Kidney tubule cell (primary cell): ENCODE measurements at regions not wholly inside any gene's neighbourhood (a gene's known extent, or its start where the extent isn't known, plus 50 kb on each side); places are given as distances from the start of the nearest gene placed in this dataset.
A peak's percentile ranks its signal among the peaks of the same experiment; 100 is the strongest.
"Not testable (repeated sequence)": the region's sequence is repeated elsewhere in the genome, so short reads cannot be mapped to it uniquely, and the experiment has no call there.

Experiments used
- DNase-seq: peaks from one replicate; pipeline ENCODE4 v3.0.0-alpha.2; 2018; ENCODE audit warnings: low spot score

GRCh38 chr3:81186412-81186811 lies 575.0 kb downstream of the GBE1 start:
- DNase-seq, result no peak

GRCh38 chr3:81182086-81182875 lies 579.2 kb downstream of the GBE1 start:
- not testable (repeated sequence) for DNase-seq

- peak; percentile 34 for DNase-seq
These were observed 587.9 kb downstream of the GBE1 start for GRCh38 chr3:81173514-81173913.

GRCh38 chr3:81170298-81170697 lies 591.1 kb downstream of the GBE1 start:
- no peak for DNase-seq

GRCh38 chr3:81164806-81165205 lies 596.6 kb downstream of the GBE1 start:
- no peak for DNase-seq

- no peak for DNase-seq
These were observed 599.6 kb downstream of the GBE1 start for GRCh38 chr3:81161851-81162250.

- DNase-seq, result no peak
These were observed 600.3 kb downstream of the GBE1 start for GRCh38 chr3:81161100-81161499.

GRCh38 chr3:81154611-81155143 lies 606.8 kb downstream of the GBE1 start:
- no peak for DNase-seq

GRCh38 chr3:81152156-81152555 lies 609.3 kb downstream of the GBE1 start:
- DNase-seq, result peak; percentile 7

- DNase-seq, result no peak
These were observed 628.5 kb downstream of the GBE1 start for GRCh38 chr3:81132995-81133394.

- DNase-seq, result peak; percentile 62
These were observed 655.5 kb downstream of the GBE1 start for GRCh38 chr3:81105789-81106488.

GRCh38 chr3:81105206-81105605 lies 656.2 kb downstream of the GBE1 start:
- no peak for DNase-seq

GRCh38 chr3:81097889-81098288 lies 663.6 kb downstream of the GBE1 start:
- no peak for DNase-seq

GRCh38 chr3:81095956-81096355 lies 665.5 kb downstream of the GBE1 start:
- no peak for DNase-seq

GRCh38 chr3:81094986-81095385 lies 666.5 kb downstream of the GBE1 start:
- DNase-seq, result no peak

GRCh38 chr3:81087607-81088006 lies 673.8 kb downstream of the GBE1 start:
- DNase-seq, result no peak

- no peak for DNase-seq
These were observed 675.1 kb downstream of the GBE1 start for GRCh38 chr3:81086348-81086747.

GRCh38 chr3:81080608-81081007 lies 680.8 kb downstream of the GBE1 start:
- DNase-seq, result no peak

- DNase-seq, result no peak
These were observed 688.9 kb downstream of the GBE1 start for GRCh38 chr3:81072591-81072990.

- DNase-seq, result no peak
These were observed 692.9 kb downstream of the GBE1 start for GRCh38 chr3:81068546-81068945.

GRCh38 chr3:81063896-81064295 lies 697.5 kb downstream of the GBE1 start:
- no peak for DNase-seq

GRCh38 chr3:81051133-81051532 lies 710.3 kb downstream of the GBE1 start:
- not testable (repeated sequence) for DNase-seq

GRCh38 chr3:81048058-81048665 lies 713.3 kb downstream of the GBE1 start:
- DNase-seq, result no peak
